ENCODE measurements at regions not wholly inside any gene's neighbourhood (a gene's known extent, or its start where the extent isn't known, plus 50 kb on each side); places are given as distances from the start of the nearest gene placed in this dataset.

DNA sequence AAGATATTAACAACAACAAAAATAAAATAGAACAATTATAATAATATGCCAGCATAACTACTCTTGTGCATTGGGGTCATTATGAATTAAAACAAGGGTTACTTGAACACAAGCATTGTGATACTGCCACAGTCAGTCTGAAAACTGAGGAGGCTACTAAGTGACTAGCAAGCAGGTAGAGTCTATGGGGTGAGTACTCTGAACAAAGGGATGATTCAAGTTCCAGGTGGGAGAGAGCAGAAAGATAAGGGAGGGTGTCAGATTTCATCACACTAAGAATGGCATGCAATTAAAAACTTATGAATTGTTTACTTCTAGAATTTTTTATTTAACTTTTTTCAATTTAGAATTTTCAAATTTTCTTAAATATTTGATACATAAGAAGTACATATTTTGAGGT, 754.4 kb upstream of the GOLIM4 start:
- no peak for TF ChIP-seq EZH2 (IDR thresholded peaks at IDR 0.05; ENCODE audit: borderline replicate concordance)
- TF ChIP-seq, protein P1, sequence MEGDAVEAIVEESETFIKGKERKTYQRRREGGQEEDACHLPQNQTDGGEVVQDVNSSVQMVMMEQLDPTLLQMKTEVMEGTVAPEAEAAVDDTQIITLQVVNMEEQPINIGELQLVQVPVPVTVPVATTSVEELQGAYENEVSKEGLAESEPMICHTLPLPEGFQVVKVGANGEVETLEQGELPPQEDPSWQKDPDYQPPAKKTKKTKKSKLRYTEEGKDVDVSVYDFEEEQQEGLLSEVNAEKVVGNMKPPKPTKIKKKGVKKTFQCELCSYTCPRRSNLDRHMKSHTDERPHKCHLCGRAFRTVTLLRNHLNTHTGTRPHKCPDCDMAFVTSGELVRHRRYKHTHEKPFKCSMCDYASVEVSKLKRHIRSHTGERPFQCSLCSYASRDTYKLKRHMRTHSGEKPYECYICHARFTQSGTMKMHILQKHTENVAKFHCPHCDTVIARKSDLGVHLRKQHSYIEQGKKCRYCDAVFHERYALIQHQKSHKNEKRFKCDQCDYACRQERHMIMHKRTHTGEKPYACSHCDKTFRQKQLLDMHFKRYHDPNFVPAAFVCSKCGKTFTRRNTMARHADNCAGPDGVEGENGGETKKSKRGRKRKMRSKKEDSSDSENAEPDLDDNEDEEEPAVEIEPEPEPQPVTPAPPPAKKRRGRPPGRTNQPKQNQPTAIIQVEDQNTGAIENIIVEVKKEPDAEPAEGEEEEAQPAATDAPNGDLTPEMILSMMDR (IDR thresholded peaks at IDR 0.05; ENCODE audit: poor library complexity), result no peak
- TF ChIP-seq EZH2phosphoT487 (IDR thresholded peaks at IDR 0.05; ENCODE audit: low read depth, severe bottlenecking, unreplicated experiment), result no peak
